ENCODE measurements at regions not wholly inside any gene's neighbourhood (a gene's known extent, or its start where the extent isn't known, plus 50 kb on each side); places are given as distances from the start of the nearest gene placed in this dataset.

- Histone ChIP-seq H3K27me3 (ENCODE audit: low read length) (no peaks in the 10 kb centered on the region), H3K4me3 (ENCODE audit: insufficient read depth, low read length, poor library complexity, severe bottlenecking) (no peak overlapping the region), H2AFZ (ENCODE audit: low read depth, low read length, severe bottlenecking) (no peak overlapping the region), H3K9ac (ENCODE audit: low read length) (no peak overlapping the region), H3K79me2 (ENCODE audit: insufficient read depth, low read length) (no peaks in the 10 kb centered on the region), H3K9me2 (replicated peaks; ENCODE audit: insufficient read depth, low read length) (no peaks in the 10 kb centered on the region), H4K20me1 (ENCODE audit: low read depth, low read length) (no peaks in the 10 kb centered on the region), H3K36me3 (ENCODE audit: low read length) (no peaks in the 10 kb centered on the region), H3K27ac (ENCODE audit: low read depth, low read length) (no peak overlapping the region), H3K4me2 (ENCODE audit: low read depth, low read length, poor library complexity, severe bottlenecking) (no peak overlapping the region), H3K9me3 (ENCODE audit: insufficient read depth, low read length) (no peaks in the 10 kb centered on the region), H3F3A (ENCODE audit: insufficient read depth) (no peaks in the 10 kb centered on the region)
- no peak for TF ChIP-seq CTCF (IDR thresholded peaks at IDR 0.05; ENCODE audit: insufficient read depth, low read length, poor library complexity, severe bottlenecking)
- TF ChIP-seq EZH2phosphoT487 (conservative IDR thresholded peaks at IDR 0.05; ENCODE audit: low read length), result no peak
Measured at GRCh38 chr6:14786455-14786854, 459.4 kb upstream of the JARID2 start.

- no peak overlapping the region for H3K27ac ChIP-seq (ENCODE audit: low read depth, low read length)
- H2AFZ ChIP-seq (ENCODE audit: low read depth, low read length, severe bottlenecking), result no peak overlapping the region
- no peaks in the 10 kb centered on the region for H3F3A ChIP-seq (ENCODE audit: insufficient read depth)
- no peak overlapping the region for H3K4me2 ChIP-seq (ENCODE audit: low read depth, low read length, poor library complexity, severe bottlenecking)
- no peak for TF ChIP-seq CTCF (IDR thresholded peaks at IDR 0.05; ENCODE audit: insufficient read depth, low read length, poor library complexity, severe bottlenecking)
- H4K20me1 ChIP-seq (ENCODE audit: low read depth, low read length), result no peaks in the 10 kb centered on the region
- H3K9me3 ChIP-seq (ENCODE audit: insufficient read depth, low read length), result no peaks in the 10 kb centered on the region
- no peak overlapping the region for H3K9ac ChIP-seq (ENCODE audit: low read length)
- H3K4me3 ChIP-seq (ENCODE audit: insufficient read depth, low read length, poor library complexity, severe bottlenecking), result no peak overlapping the region
- H3K9me2 ChIP-seq (replicated peaks; ENCODE audit: insufficient read depth, low read length), result no peaks in the 10 kb centered on the region
- H3K36me3 ChIP-seq (ENCODE audit: low read length), result no peaks in the 10 kb centered on the region
- no peaks in the 10 kb centered on the region for H3K79me2 ChIP-seq (ENCODE audit: insufficient read depth, low read length)
- no peaks in the 10 kb centered on the region for H3K27me3 ChIP-seq (ENCODE audit: low read length)
Measured at GRCh38 chr6:14787250-14787649, 458.6 kb upstream of the JARID2 start.

GRCh38 chr6:14787677-14788076 lies 458.2 kb upstream of the JARID2 start:
- TF ChIP-seq CTCF (IDR thresholded peaks at IDR 0.05; ENCODE audit: insufficient read depth, low read length, poor library complexity, severe bottlenecking) (no peak), EZH2phosphoT487 (conservative IDR thresholded peaks at IDR 0.05; ENCODE audit: low read length) (no peak)
- H3K9ac ChIP-seq (ENCODE audit: low read length), result no peak overlapping the region
- no peaks in the 10 kb centered on the region for H3K9me2 ChIP-seq (replicated peaks; ENCODE audit: insufficient read depth, low read length)
- no peaks in the 10 kb centered on the region for H3K79me2 ChIP-seq (ENCODE audit: insufficient read depth, low read length)
- H3F3A ChIP-seq (ENCODE audit: insufficient read depth), result no peaks in the 10 kb centered on the region
- no peak overlapping the region for H3K4me2 ChIP-seq (ENCODE audit: low read depth, low read length, poor library complexity, severe bottlenecking)
- H3K9me3 ChIP-seq (ENCODE audit: insufficient read depth, low read length), result no peaks in the 10 kb centered on the region
- H2AFZ ChIP-seq (ENCODE audit: low read depth, low read length, severe bottlenecking), result no peak overlapping the region
- H3K27me3 ChIP-seq (ENCODE audit: low read length), result no peaks in the 10 kb centered on the region
- no peak overlapping the region for H3K27ac ChIP-seq (ENCODE audit: low read depth, low read length)
- H3K4me3 ChIP-seq (ENCODE audit: insufficient read depth, low read length, poor library complexity, severe bottlenecking), result no peak overlapping the region
- H4K20me1 ChIP-seq (ENCODE audit: low read depth, low read length), result no peaks in the 10 kb centered on the region
- no peaks in the 10 kb centered on the region for H3K36me3 ChIP-seq (ENCODE audit: low read length)

- no peaks in the 10 kb centered on the region for H3K36me3 ChIP-seq (ENCODE audit: low read length)
Measured at GRCh38 chr6:14789996-14790395, 455.9 kb upstream of the JARID2 start.

More at GRCh38 chr6:14789996-14790395, 455.9 kb upstream of the JARID2 start:
- Histone ChIP-seq H3K9me3 (ENCODE audit: insufficient read depth, low read length) (no peaks in the 10 kb centered on the region), H3K27me3 (ENCODE audit: low read length) (no peaks in the 10 kb centered on the region), H3K9me2 (replicated peaks; ENCODE audit: insufficient read depth, low read length) (no peaks in the 10 kb centered on the region), H3K9ac (ENCODE audit: low read length) (no peak overlapping the region), H3K4me2 (ENCODE audit: low read depth, low read length, poor library complexity, severe bottlenecking) (no peak overlapping the region), H2AFZ (ENCODE audit: low read depth, low read length, severe bottlenecking) (no peak overlapping the region), H3K4me3 (ENCODE audit: insufficient read depth, low read length, poor library complexity, severe bottlenecking) (no peak overlapping the region), H3K27ac (ENCODE audit: low read depth, low read length) (no peak overlapping the region), H4K20me1 (ENCODE audit: low read depth, low read length) (no peaks in the 10 kb centered on the region), H3F3A (ENCODE audit: insufficient read depth) (no peaks in the 10 kb centered on the region), H3K79me2 (ENCODE audit: insufficient read depth, low read length) (no peaks in the 10 kb centered on the region)
- no peak for TF ChIP-seq EZH2phosphoT487 (conservative IDR thresholded peaks at IDR 0.05; ENCODE audit: low read length)
- TF ChIP-seq CTCF (IDR thresholded peaks at IDR 0.05; ENCODE audit: insufficient read depth, low read length, poor library complexity, severe bottlenecking), result no peak
